Type B pancreatic cell (in vitro differentiated cells): ENCODE measurements at regions not wholly inside any gene's neighbourhood (a gene's known extent, or its start where the extent isn't known, plus 50 kb on each side); places are given as distances from the start of the nearest gene placed in this dataset.

ENCODE experiments used
- DNase-seq: peaks from one replicate; pipeline ENCODE4 v3.0.0; 2021; ENCODE audit warnings: mixed read lengths; ENCODE audit not compliant: unreplicated experiment; ENCODE audit errors: extremely low spot score
- H3K27ac Mint-ChIP-seq: 2 replicates; pipeline ENCODE4 v1.8.0; 2021; ENCODE audit warnings: mild to moderate bottlenecking, mixed read lengths
- H3K27me3 Mint-ChIP-seq: 2 replicates; pipeline ENCODE4 v1.8.0; 2021; ENCODE audit warnings: mixed read lengths
- H3K36me3 Mint-ChIP-seq: 2 replicates; pipeline ENCODE4 v1.8.0; 2021; ENCODE audit warnings: mixed read lengths
- H3K4me1 Mint-ChIP-seq: one replicate; pipeline ENCODE4 v1.8.0; 2021; ENCODE audit warnings: mixed read lengths; ENCODE audit not compliant: unreplicated experiment
- H3K4me3 Mint-ChIP-seq: 2 replicates; pipeline ENCODE4 v1.8.0; 2021; ENCODE audit warnings: mild to moderate bottlenecking, mixed read lengths
- H3K9me3 Mint-ChIP-seq: 2 replicates; pipeline ENCODE4 v1.8.0; 2021; ENCODE audit warnings: mixed read lengths
- CTCF ChIP-seq: fragments of 200-600 bp; sonication (generic); conservative IDR thresholded peaks from 2 replicates; pipeline ENCODE4 v1.5.0; 2021; ENCODE audit warnings: antibody characterized with exemption, mild to moderate bottlenecking

DNA sequence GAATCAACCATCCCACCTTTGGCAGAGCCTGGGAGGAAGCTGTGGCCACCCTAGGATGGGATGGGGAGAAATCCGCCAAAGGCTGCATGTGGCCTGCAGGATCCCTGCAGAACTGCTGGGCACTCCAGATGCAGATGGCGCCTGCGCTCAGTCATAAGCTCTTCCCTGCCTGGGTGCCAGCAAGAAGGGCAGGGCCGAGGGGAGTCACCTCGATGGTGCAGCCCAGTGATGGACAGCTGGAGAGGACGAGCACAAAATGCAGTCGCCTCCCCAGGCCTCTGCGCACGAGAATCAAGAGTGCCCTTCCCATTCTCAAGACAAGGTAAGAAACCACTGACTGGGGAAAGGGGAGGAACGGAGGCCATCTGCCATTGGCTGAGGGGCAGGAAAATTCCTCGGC, 693.6 kb downstream of the TBC1D22A start:
- no peaks in the 10 kb centered on the region for H3K27me3 Mint-ChIP-seq
- H3K9me3 Mint-ChIP-seq = peaks cover 11% of the 10 kb centered on the region
- no peaks in the 10 kb centered on the region for H3K36me3 Mint-ChIP-seq
- no peak for TF ChIP-seq CTCF
- H3K4me3 Mint-ChIP-seq = no peak overlapping the region
- no peak for DNase-seq
- no peaks in the 10 kb centered on the region for H3K4me1 Mint-ChIP-seq
- H3K27ac Mint-ChIP-seq = no peak overlapping the region

DNA sequence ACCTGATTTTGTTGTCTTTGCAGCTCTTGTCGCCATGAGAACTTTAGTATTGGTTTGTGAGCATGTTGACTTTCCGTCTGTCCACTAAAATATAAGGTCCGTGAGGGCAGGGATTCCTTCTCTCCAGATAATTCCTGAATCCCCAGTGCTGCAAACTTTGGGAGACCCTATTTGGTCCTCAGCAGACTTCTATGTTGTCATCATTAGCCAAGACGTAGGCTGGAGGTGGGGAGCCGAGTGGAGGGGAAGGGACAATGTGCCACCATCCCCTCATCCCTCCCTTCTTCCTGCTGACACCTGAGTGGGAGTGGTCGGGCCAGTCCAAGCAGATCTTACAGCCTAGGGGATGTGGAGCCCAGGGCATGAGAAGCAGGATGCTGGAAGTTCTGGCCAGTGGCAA, 690.6 kb downstream of the TBC1D22A start:
- no peak for DNase-seq
- Mint-ChIP-seq H3K36me3 (no peaks in the 10 kb centered on the region), H3K9me3 (no peaks in the 10 kb centered on the region), H3K27me3 (no peaks in the 10 kb centered on the region), H3K4me3 (no peak overlapping the region), H3K4me1 (no peaks in the 10 kb centered on the region), H3K27ac (no peak overlapping the region)
- no peak for TF ChIP-seq CTCF

- no peaks in the 10 kb centered on the region for H3K4me1 Mint-ChIP-seq
- no peak overlapping the region for H3K27ac Mint-ChIP-seq
- H3K36me3 Mint-ChIP-seq = no peaks in the 10 kb centered on the region
- H3K27me3 Mint-ChIP-seq = no peaks in the 10 kb centered on the region
- H3K9me3 Mint-ChIP-seq = no peaks in the 10 kb centered on the region
- peak; percentile 46 for TF ChIP-seq CTCF
- no peak for DNase-seq
- H3K4me3 Mint-ChIP-seq = no peak overlapping the region
Measured at GRCh38 chr22:47452184-47452583, 689.7 kb downstream of the TBC1D22A start.

GRCh38 chr22:47450876-47451475, 688.5 kb downstream of the TBC1D22A start:
- Mint-ChIP-seq H3K27me3 (no peaks in the 10 kb centered on the region), H3K9me3 (peaks cover 4% of the 10 kb centered on the region), H3K4me1 (no peaks in the 10 kb centered on the region)

DNA sequence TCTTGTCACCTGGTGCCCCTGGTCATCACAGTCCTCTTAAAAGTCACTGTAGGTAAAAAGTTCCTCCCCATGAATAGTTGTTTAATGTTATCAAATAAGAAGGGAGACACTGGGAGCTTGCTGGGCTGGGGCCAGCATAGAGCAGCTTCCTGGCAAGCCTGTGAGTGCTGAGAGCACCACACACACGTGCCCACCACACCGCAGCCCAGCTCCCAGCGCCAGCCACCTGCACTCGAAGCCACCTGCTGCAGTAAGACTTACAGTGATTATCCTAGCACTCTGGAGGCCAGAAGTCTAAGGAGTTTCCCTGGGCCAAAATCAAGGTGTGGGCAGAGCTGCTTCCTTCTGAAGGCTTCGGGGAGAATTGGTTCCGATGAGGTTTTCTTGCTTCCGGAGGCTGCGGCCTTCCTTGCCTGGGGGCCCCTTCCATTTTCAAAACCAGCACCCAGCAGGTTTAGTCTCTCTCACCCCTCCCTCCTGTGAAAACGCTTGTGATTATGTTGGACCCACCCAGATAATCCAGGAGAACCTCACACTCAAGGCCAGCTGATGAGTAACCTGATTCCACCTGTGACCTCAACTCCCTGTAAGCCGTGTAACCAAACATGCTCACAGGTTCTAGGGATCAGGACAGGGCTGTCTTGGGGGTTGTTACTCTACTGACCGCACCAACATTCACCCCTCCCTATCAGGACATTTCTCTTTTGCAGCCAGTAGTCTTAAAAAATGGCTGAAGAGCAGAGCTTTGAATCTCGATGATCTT, 687.2 kb downstream of the TBC1D22A start:
- Mint-ChIP-seq H3K27me3 (no peaks in the 10 kb centered on the region), H3K9me3 (peaks cover 4% of the 10 kb centered on the region), H3K4me1 (no peaks in the 10 kb centered on the region), H3K36me3 (no peaks in the 10 kb centered on the region), H3K27ac (no peak overlapping the region), H3K4me3 (no peak overlapping the region)
- DNase-seq = no peak
- TF ChIP-seq CTCF = no peak

More at GRCh38 chr22:47450876-47451475, 688.5 kb downstream of the TBC1D22A start:
- DNase-seq = no peak
- H3K4me3 Mint-ChIP-seq = no peak overlapping the region
- TF ChIP-seq CTCF = no peak
- H3K36me3 Mint-ChIP-seq = no peaks in the 10 kb centered on the region
- H3K27ac Mint-ChIP-seq = no peak overlapping the region
